ENCODE measurements at regions not wholly inside any gene's neighbourhood (a gene's known extent, or its start where the extent isn't known, plus 50 kb on each side); places are given as distances from the start of the nearest gene placed in this dataset.

DNA sequence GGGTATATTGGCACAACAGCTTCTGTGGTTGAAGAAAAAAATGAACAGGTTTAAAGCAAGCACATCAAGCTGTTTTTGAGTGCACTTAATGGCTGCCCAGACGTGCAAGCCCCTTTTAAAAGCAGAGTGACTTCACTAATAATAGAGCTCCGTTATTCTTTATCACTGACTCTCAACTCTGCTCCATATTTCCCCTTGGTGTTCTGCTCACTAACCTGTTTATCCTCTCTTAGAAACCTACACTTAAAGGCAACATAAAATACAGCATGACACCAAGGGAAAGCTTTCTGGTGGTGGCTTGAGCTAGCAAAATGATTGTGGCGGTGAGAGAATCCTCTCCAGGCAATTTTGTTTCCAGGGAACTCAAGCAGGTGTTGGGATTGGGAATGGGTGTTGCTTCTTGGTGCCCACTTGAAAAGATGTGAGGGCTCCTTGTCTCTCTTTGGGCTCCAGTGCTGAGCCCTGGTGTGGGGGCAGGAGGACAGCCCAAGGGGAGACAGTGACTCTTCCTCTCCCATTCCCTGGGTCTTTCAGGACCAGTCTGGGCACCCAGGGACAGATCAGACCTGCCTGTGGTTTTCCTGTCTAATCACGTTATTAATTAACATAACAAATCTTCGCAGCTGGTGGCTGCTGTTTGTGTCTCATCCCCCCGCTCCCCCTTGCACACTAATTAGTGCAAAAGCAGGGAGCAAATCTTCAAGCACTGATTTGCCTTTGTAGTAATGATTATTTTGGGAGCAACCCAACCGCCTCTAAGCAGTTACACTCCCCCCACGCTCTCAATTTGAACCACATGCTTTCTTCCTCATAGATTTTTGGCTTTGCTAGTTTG, 289.4 kb upstream of the CXCR4 start:
- no peaks in the 10 kb centered on the region for H3K4me1 ChIP-seq (ENCODE audit: control insufficient read depth, insufficient read depth, low read depth, low read length)
- no peaks in the 10 kb centered on the region for H3K36me3 ChIP-seq (ENCODE audit: control insufficient read depth in 1 of 2, insufficient read depth in 2 of 2, low read depth in 1 of 2, low read length in 2 of 2)
- H3K14ac ChIP-seq (ENCODE audit: low read length in 2 of 2), result no peak overlapping the region
- no peak overlapping the region for H2BK5ac ChIP-seq (ENCODE audit: low read depth, low read length, poor library complexity, severe bottlenecking)
- peaks cover 18 to 29% of the 10 kb centered on the region in 2 experiments for H3K27me3 ChIP-seq (ENCODE audit: control insufficient read depth in 1 of 2, insufficient read depth in 1 of 2, low read length in 2 of 2)
- DNase-seq, result no peak
- H3K4me3 ChIP-seq (ENCODE audit: insufficient read depth in 1 of 2, low read depth in 1 of 2, low read length in 2 of 2), result no peak overlapping the region
- 61% methylated on average over 5 of the region's 8 CpGs for WGBS
- no peak overlapping the region for H2BK12ac ChIP-seq (ENCODE audit: low read length in 2 of 2)
- H3K79me1 ChIP-seq (replicated peaks; ENCODE audit: low read length, poor library complexity, severe bottlenecking), result no peaks in the 10 kb centered on the region
- H3K18ac ChIP-seq (ENCODE audit: low read depth in 1 of 2, low read length in 2 of 2), result no peak overlapping the region
- no peak overlapping the region for H3K9ac ChIP-seq (ENCODE audit: low read length)
- H2AFZ ChIP-seq (ENCODE audit: low read depth, low read length), result no peak overlapping the region
- H3K4ac ChIP-seq (ENCODE audit: low read depth in 1 of 2, low read length in 2 of 2), result no peak overlapping the region
- no peak overlapping the region for H3K4me2 ChIP-seq (ENCODE audit: low read length, poor library complexity, severe bottlenecking)
- no peak overlapping the region for H3K23ac ChIP-seq (ENCODE audit: low read length in 2 of 2)
- H2BK15ac ChIP-seq (ENCODE audit: low read depth, poor library complexity, severe bottlenecking), result no peak overlapping the region
- H4K91ac ChIP-seq (ENCODE audit: low read length), result no peak overlapping the region
- no peak overlapping the region for H3K27ac ChIP-seq (ENCODE audit: low read length, poor library complexity, severe bottlenecking)
- no peak overlapping the region for H2BK120ac ChIP-seq (ENCODE audit: low read depth, low read length)
- no peak overlapping the region for H4K8ac ChIP-seq (ENCODE audit: low read length)
- no peak overlapping the region for H2AK5ac ChIP-seq (ENCODE audit: low read length, severe bottlenecking)
- no peaks in the 10 kb centered on the region for H3K9me3 ChIP-seq (ENCODE audit: control insufficient read depth, low read length)

DNA sequence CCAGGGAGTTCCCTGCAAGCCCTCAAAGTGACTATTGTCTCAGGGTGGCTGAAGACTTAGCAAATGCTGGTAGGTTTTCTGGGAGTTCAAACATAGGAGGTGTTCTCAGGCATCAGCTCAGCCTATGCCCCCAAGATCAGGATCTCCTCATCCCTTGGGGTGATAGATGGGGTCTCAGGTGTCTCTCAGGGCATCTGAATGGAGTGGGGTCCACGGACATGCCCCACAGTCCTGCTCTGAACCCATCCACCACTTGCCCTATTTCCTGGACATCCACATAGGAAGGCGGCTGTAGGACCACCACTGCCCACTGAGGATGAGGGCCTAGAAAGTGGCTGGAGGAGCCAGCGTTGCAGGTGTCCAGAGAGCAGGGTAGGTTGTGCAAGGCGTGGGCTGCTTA, 287.0 kb upstream of the CXCR4 start:
- WGBS, result 72% methylated on average over 3 of the region's 4 CpGs
- Histone ChIP-seq H3K4me2 (ENCODE audit: low read length, poor library complexity, severe bottlenecking) (no peak overlapping the region), H3K14ac (ENCODE audit: low read length in 2 of 2) (peak overlapping the region in 1 of 2 experiments; percentile 41), H3K79me1 (replicated peaks; ENCODE audit: low read length, poor library complexity, severe bottlenecking) (no peaks in the 10 kb centered on the region), H4K91ac (ENCODE audit: low read length) (no peak overlapping the region), H3K9me3 (ENCODE audit: control insufficient read depth, low read length) (no peaks in the 10 kb centered on the region), H3K4ac (ENCODE audit: low read depth in 1 of 2, low read length in 2 of 2) (no peak overlapping the region), H3K36me3 (ENCODE audit: control insufficient read depth in 1 of 2, insufficient read depth in 2 of 2, low read depth in 1 of 2, low read length in 2 of 2) (no peaks in the 10 kb centered on the region), H3K23ac (ENCODE audit: low read length in 2 of 2) (no peak overlapping the region), H4K8ac (ENCODE audit: low read length) (no peak overlapping the region), H2AK5ac (ENCODE audit: low read length, severe bottlenecking) (no peak overlapping the region), H3K4me1 (ENCODE audit: control insufficient read depth, insufficient read depth, low read depth, low read length) (no peaks in the 10 kb centered on the region), H2BK12ac (ENCODE audit: low read length in 2 of 2) (no peak overlapping the region), H3K27ac (ENCODE audit: low read length, poor library complexity, severe bottlenecking) (no peak overlapping the region), H2BK5ac (ENCODE audit: low read depth, low read length, poor library complexity, severe bottlenecking) (no peak overlapping the region), H2AFZ (ENCODE audit: low read depth, low read length) (no peak overlapping the region), H3K9ac (ENCODE audit: low read length) (no peak overlapping the region), H2BK120ac (ENCODE audit: low read depth, low read length) (no peak overlapping the region), H3K4me3 (ENCODE audit: insufficient read depth in 1 of 2, low read depth in 1 of 2, low read length in 2 of 2) (no peak overlapping the region), H2BK15ac (ENCODE audit: low read depth, poor library complexity, severe bottlenecking) (no peak overlapping the region), H3K27me3 (ENCODE audit: control insufficient read depth in 1 of 2, insufficient read depth in 1 of 2, low read length in 2 of 2) (peaks cover 18 to 36% of the 10 kb centered on the region in 2 experiments), H3K18ac (ENCODE audit: low read depth in 1 of 2, low read length in 2 of 2) (no peak overlapping the region)
- DNase-seq, result no peak

DNA sequence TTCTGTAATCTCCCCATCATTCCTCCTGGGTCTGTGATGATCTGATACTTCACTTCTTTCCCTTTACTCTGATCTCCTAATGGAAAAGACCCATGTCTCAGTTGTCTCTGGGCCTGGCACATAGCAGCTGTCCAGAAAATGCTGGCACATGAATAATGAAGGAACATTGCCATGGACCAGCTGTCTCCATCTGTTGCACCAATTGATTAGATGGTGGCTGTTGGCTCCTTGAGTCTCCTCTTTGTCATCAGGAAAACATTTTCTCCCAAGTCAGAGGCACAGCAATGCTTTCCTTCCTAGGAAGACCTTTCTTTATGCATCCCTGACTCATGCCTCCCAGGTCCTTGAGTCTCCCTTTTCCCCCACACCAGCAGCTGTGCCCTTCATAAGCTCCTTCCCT, 286.2 kb upstream of the CXCR4 start:
- H3K9ac ChIP-seq (ENCODE audit: low read length), result no peak overlapping the region
- no peak overlapping the region for H3K18ac ChIP-seq (ENCODE audit: low read depth in 1 of 2, low read length in 2 of 2)
- no peak overlapping the region for H4K8ac ChIP-seq (ENCODE audit: low read length)
- H4K91ac ChIP-seq (ENCODE audit: low read length), result no peak overlapping the region
- H3K4me3 ChIP-seq (ENCODE audit: insufficient read depth in 1 of 2, low read depth in 1 of 2, low read length in 2 of 2), result no peak overlapping the region
- no peak overlapping the region for H2AFZ ChIP-seq (ENCODE audit: low read depth, low read length)
- H3K4ac ChIP-seq (ENCODE audit: low read depth in 1 of 2, low read length in 2 of 2), result no peak overlapping the region
- no peak overlapping the region for H2BK15ac ChIP-seq (ENCODE audit: low read depth, poor library complexity, severe bottlenecking)
- no peak overlapping the region for H3K27ac ChIP-seq (ENCODE audit: low read length, poor library complexity, severe bottlenecking)
- H3K4me1 ChIP-seq (ENCODE audit: control insufficient read depth, insufficient read depth, low read depth, low read length), result no peaks in the 10 kb centered on the region
- H2BK12ac ChIP-seq (ENCODE audit: low read length in 2 of 2), result no peak overlapping the region
- no peak overlapping the region for H3K4me2 ChIP-seq (ENCODE audit: low read length, poor library complexity, severe bottlenecking)
- no peak overlapping the region for H3K23ac ChIP-seq (ENCODE audit: low read length in 2 of 2)
- DNase-seq, result no peak
- no peak overlapping the region for H2AK5ac ChIP-seq (ENCODE audit: low read length, severe bottlenecking)
- H2BK120ac ChIP-seq (ENCODE audit: low read depth, low read length), result no peak overlapping the region
- H2BK5ac ChIP-seq (ENCODE audit: low read depth, low read length, poor library complexity, severe bottlenecking), result no peak overlapping the region
- no peaks in the 10 kb centered on the region for H3K79me1 ChIP-seq (replicated peaks; ENCODE audit: low read length, poor library complexity, severe bottlenecking)
- no peaks in the 10 kb centered on the region for H3K9me3 ChIP-seq (ENCODE audit: control insufficient read depth, low read length)
- no peak overlapping the region for H3K14ac ChIP-seq (ENCODE audit: low read length in 2 of 2)
- peaks cover 18 to 36% of the 10 kb centered on the region in 2 experiments for H3K27me3 ChIP-seq (ENCODE audit: control insufficient read depth in 1 of 2, insufficient read depth in 1 of 2, low read length in 2 of 2)
- no peaks in the 10 kb centered on the region for H3K36me3 ChIP-seq (ENCODE audit: control insufficient read depth in 1 of 2, insufficient read depth in 2 of 2, low read depth in 1 of 2, low read length in 2 of 2)

DNA sequence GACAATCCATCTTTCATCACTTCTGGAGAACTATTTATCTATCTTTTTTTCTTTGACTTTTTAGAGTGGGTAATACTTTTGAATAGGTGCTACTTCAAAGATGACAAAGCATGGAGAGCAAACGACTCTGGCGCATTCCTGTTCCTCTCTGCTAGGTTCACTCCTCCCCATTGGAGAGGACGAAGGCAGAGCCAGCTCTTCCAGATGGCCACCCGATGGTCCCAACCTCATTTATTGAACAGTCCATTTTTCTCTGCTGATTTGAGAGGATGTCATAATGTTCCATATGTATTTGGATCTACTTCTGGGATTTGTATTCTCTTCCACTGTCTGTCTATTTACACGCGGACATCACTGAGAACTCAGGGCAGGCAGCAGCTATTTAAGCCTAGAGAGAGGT, 284.3 kb upstream of the CXCR4 start:
- Histone ChIP-seq H3K9me3 (ENCODE audit: control insufficient read depth, low read length) (no peaks in the 10 kb centered on the region), H3K4me2 (ENCODE audit: low read length, poor library complexity, severe bottlenecking) (no peak overlapping the region), H3K4ac (ENCODE audit: low read depth in 1 of 2, low read length in 2 of 2) (no peak overlapping the region), H3K4me3 (ENCODE audit: insufficient read depth in 1 of 2, low read depth in 1 of 2, low read length in 2 of 2) (no peak overlapping the region), H2BK12ac (ENCODE audit: low read length in 2 of 2) (no peak overlapping the region), H3K4me1 (ENCODE audit: control insufficient read depth, insufficient read depth, low read depth, low read length) (no peaks in the 10 kb centered on the region), H3K27me3 (ENCODE audit: control insufficient read depth in 1 of 2, insufficient read depth in 1 of 2, low read length in 2 of 2) (peaks cover 15 to 32% of the 10 kb centered on the region in 2 experiments), H3K27ac (ENCODE audit: low read length, poor library complexity, severe bottlenecking) (no peak overlapping the region), H3K18ac (ENCODE audit: low read depth in 1 of 2, low read length in 2 of 2) (no peak overlapping the region), H2BK15ac (ENCODE audit: low read depth, poor library complexity, severe bottlenecking) (no peak overlapping the region), H3K9ac (ENCODE audit: low read length) (no peak overlapping the region), H4K8ac (ENCODE audit: low read length) (no peak overlapping the region), H2BK120ac (ENCODE audit: low read depth, low read length) (no peak overlapping the region), H4K91ac (ENCODE audit: low read length) (no peak overlapping the region), H3K14ac (ENCODE audit: low read length in 2 of 2) (no peak overlapping the region), H3K23ac (ENCODE audit: low read length in 2 of 2) (no peak overlapping the region), H3K36me3 (ENCODE audit: control insufficient read depth in 1 of 2, insufficient read depth in 2 of 2, low read depth in 1 of 2, low read length in 2 of 2) (no peaks in the 10 kb centered on the region), H2AFZ (ENCODE audit: low read depth, low read length) (no peak overlapping the region), H3K79me1 (replicated peaks; ENCODE audit: low read length, poor library complexity, severe bottlenecking) (no peaks in the 10 kb centered on the region), H2BK5ac (ENCODE audit: low read depth, low read length, poor library complexity, severe bottlenecking) (no peak overlapping the region), H2AK5ac (ENCODE audit: low read length, severe bottlenecking) (no peak overlapping the region)
- 97% methylated on average over 5 of the region's 6 CpGs for WGBS
- no peak for DNase-seq
